Transverse colon (tissue), 4 donors: ENCODE measurements at regions not wholly inside any gene's neighbourhood (a gene's known extent, or its start where the extent isn't known, plus 50 kb on each side); places are given as distances from the start of the nearest gene placed in this dataset.

Experiments
- EP300 ChIP-seq: sonication (generic); formaldehyde crosslinking; IDR thresholded peaks from one replicate; pipeline ENCODE4 v1.6.1; 2017; ENCODE audit warnings: antibody characterized with exemption, low read depth
- POLR2A ChIP-seq: fragments of 450-650 bp; IDR thresholded peaks from one replicate; pipeline ENCODE4 v1.6.1; 2016; ENCODE audit warnings: antibody characterized with exemption, mild to moderate bottlenecking, moderate library complexity
- POLR2AphosphoS5 ChIP-seq, 3 donors: sonication (generic); formaldehyde crosslinking; IDR thresholded peaks; one replicate each; pipeline ENCODE4 v1.6.1; 2016; ENCODE audit warnings: antibody characterized with exemption in 3 of 3
- TF ChIP-seq, protein P1 (sequence below), 5 experiments: fragments of 200-600 bp in 3 of 5; fragments of 450-650 bp in 2 of 5; sonication (generic) in 3 of 5; IDR thresholded peaks; 1 replicate in 2 of 5; 2 replicates in 3 of 5; pipeline ENCODE4 v1.5.1; 2016 to 2017; ENCODE audit warnings: antibody characterized with exemption in 5 of 5, inconsistent platforms in 3 of 5, mild to moderate bottlenecking in 2 of 5, moderate library complexity in 1 of 5

DNA sequence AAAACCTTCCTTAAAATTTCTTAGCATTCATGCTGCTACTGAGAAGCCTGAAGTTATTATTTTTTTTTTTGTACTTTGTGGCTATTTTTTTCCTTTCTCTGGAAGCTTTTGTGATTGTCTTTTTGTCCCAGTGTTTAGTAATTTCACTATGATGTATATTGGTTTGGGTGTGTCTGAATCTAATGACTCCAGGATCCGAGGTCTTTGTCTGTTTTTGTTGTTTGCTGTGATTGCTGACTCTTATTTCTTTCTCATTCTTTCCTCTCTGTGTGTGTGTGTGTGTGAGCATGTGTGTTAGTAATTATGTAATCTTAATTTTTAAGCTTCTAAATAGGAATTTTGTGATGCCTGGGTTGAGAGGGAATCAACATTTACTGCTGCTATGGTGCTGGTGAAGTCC lies 152.0 kb downstream of the RAP2B start:
- no peak for TF ChIP-seq POLR2A
- TF ChIP-seq, protein P1, sequence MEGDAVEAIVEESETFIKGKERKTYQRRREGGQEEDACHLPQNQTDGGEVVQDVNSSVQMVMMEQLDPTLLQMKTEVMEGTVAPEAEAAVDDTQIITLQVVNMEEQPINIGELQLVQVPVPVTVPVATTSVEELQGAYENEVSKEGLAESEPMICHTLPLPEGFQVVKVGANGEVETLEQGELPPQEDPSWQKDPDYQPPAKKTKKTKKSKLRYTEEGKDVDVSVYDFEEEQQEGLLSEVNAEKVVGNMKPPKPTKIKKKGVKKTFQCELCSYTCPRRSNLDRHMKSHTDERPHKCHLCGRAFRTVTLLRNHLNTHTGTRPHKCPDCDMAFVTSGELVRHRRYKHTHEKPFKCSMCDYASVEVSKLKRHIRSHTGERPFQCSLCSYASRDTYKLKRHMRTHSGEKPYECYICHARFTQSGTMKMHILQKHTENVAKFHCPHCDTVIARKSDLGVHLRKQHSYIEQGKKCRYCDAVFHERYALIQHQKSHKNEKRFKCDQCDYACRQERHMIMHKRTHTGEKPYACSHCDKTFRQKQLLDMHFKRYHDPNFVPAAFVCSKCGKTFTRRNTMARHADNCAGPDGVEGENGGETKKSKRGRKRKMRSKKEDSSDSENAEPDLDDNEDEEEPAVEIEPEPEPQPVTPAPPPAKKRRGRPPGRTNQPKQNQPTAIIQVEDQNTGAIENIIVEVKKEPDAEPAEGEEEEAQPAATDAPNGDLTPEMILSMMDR (IDR thresholded peaks at IDR 0.05): no peak
- TF ChIP-seq POLR2AphosphoS5 (IDR thresholded peaks at IDR 0.05): no peak
- TF ChIP-seq EP300: no peak
